ENCODE measurements at regions not wholly inside any gene's neighbourhood (a gene's known extent, or its start where the extent isn't known, plus 50 kb on each side); places are given as distances from the start of the nearest gene placed in this dataset.

GRCh38 chr12:25717552-25717951 lies 164.5 kb upstream of the LMNTD1 start:
- in situ Hi-C loops (cut with HindIII; ENCODE audit: low sequenced_read_pairs) = no loop called here
- no peak overlapping the region for H3K4me3 ChIP-seq (ENCODE audit: low read depth, low read length)
- no peak for DNase-seq (ENCODE audit: low read depth, low spot score)
- TF ChIP-seq CTCF (IDR thresholded peaks at IDR 0.05; ENCODE audit: low read depth, low read length) = no peak

- no peak for DNase-seq (ENCODE audit: low read depth, low spot score)
- H3K4me3 ChIP-seq (ENCODE audit: low read depth, low read length) = no peak overlapping the region
- no peak for TF ChIP-seq CTCF (IDR thresholded peaks at IDR 0.05; ENCODE audit: low read depth, low read length)
- in situ Hi-C loops (cut with HindIII; ENCODE audit: low sequenced_read_pairs) = no loop called here
Observed at GRCh38 chr12:25718081-25718731, 165.1 kb upstream of the LMNTD1 start.

GRCh38 chr12:25719505-25719904 lies 166.4 kb upstream of the LMNTD1 start:
- DNase-seq (ENCODE audit: low read depth, low spot score) = no peak
- no peak for TF ChIP-seq CTCF (IDR thresholded peaks at IDR 0.05; ENCODE audit: low read depth, low read length)
- in situ Hi-C loops (cut with HindIII; ENCODE audit: low sequenced_read_pairs) = no loop called here
- H3K4me3 ChIP-seq (ENCODE audit: low read depth, low read length) = no peak overlapping the region

- peak; percentile 42 for DNase-seq (ENCODE audit: low read depth, low spot score)
- in situ Hi-C loops (cut with HindIII; ENCODE audit: low sequenced_read_pairs) = no loop called here
- TF ChIP-seq CTCF (IDR thresholded peaks at IDR 0.05; ENCODE audit: low read depth, low read length) = no peak
- H3K4me3 ChIP-seq (ENCODE audit: low read depth, low read length) = no peak overlapping the region
Observed at GRCh38 chr12:25723336-25723735, 170.3 kb upstream of the LMNTD1 start.

GRCh38 chr12:25723921-25724491 lies 170.9 kb upstream of the LMNTD1 start:
- TF ChIP-seq CTCF (IDR thresholded peaks at IDR 0.05; ENCODE audit: low read depth, low read length) = no peak
- DNase-seq (ENCODE audit: low read depth, low spot score) = peak; percentile 61
- H3K4me3 ChIP-seq (ENCODE audit: low read depth, low read length) = no peak overlapping the region
- in situ Hi-C loops (cut with HindIII; ENCODE audit: low sequenced_read_pairs) = no loop called here

GRCh38 chr12:25725470-25725869 lies 172.4 kb upstream of the LMNTD1 start:
- no peak overlapping the region for H3K4me3 ChIP-seq (ENCODE audit: low read depth, low read length)
- DNase-seq (ENCODE audit: low read depth, low spot score) = no peak
- in situ Hi-C loops (cut with HindIII; ENCODE audit: low sequenced_read_pairs) = no loop called here
- no peak for TF ChIP-seq CTCF (IDR thresholded peaks at IDR 0.05; ENCODE audit: low read depth, low read length)
